Retina (tissue), 1 donor: ENCODE measurements at regions not wholly inside any gene's neighbourhood (a gene's known extent, or its start where the extent isn't known, plus 50 kb on each side); places are given as distances from the start of the nearest gene placed in this dataset.

ENCODE experiments used
- DNase-seq: peaks from one replicate; pipeline ENCODE4 v3.0.0-alpha.2; 2016

- DNase-seq, result no peak
These were observed 120.0 kb downstream of the UQCRFS1 start for GRCh38 chr19:29092712-29093552.

- DNase-seq, result peak; percentile 39
These were observed 122.0 kb downstream of the UQCRFS1 start for GRCh38 chr19:29090783-29091526.

DNA sequence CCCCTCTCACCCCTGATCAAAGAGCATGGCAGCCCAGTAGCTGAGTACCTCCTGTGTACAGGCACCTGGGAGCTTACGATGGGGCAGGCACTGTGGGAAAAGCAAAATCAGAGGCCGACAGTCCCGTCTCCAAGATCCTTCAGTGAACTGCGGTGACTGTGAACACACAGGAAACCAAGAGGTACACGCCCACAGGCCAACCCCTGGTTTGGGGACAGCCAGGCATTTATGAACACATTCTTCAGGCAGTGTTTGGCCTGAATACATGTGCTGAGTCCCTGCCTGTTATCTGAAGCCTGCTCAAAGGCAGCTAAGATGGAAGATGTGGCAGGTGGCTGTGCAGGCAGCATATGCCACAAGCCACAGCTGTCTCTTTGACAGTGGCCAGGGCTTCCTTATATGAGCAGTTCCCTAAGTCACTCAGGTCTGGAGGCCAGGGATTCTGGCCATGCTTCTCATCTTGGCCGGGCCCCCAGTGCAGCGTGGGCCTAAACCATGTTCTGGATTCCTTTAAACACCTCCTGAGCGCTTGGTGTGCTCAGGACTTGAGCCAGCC, 123.6 kb downstream of the UQCRFS1 start:
- DNase-seq, result no peak

DNA sequence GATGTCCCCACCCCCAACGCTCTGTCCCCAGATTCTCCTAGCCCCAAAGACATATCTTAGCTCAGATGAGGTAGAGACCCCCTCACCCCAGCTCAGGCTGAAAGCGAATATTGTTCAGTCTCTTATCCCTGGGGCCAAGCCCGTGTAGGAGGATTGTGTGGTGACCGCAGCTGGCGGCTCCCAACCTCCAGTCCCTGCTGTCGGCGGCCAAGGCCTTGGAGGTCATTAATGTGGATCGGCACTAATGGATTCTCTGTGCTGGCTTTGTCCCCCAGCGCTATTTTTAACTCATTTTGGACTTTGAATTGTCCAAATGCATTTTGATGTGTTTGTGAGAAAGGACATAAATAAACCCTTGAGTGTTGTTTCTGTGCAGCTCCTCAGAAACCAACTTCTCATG, 124.2 kb downstream of the UQCRFS1 start:
- DNase-seq, result no peak

DNA sequence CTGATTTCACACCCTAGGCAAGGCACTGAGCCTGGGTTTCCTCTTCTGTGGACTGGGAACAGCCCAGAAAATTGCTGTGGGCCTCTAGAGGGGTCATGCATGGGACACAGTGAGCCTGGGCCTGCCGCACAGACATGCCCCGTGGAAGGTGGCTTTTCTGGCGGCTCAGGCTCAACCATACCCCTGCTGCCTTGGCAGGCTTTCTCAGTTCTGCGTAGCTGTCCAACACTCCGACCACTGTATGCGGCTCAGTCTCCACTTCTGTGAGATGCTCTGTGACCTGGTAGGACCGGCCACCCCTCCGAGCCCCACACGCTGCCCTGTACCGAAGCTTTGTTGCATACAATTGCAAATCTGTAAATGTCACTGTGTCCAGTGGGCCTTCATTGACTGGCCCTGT, 126.3 kb downstream of the UQCRFS1 start:
- DNase-seq, result no peak

- no peak for DNase-seq
These were observed 126.8 kb downstream of the UQCRFS1 start for GRCh38 chr19:29086182-29086581.

DNA sequence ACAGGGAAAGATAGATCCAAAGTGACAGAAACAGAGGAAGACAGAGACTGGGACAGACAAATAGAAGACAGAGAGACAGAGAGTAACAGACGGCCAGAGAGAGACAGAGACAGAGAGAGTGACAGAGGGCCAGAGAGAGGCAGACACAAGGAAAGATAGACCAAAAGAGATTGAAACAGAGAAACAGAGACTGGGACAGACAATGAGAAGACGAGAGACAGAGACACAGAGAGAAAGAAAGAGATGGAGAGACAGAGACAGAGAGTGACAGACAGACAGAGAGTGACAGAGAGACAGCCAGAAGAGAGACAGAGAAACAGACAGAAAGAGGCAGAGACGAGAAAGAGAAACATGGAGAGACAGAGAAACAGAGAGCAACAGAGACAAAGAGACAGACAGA, 127.3 kb downstream of the UQCRFS1 start:
- DNase-seq, result no peak

GRCh38 chr19:29085206-29085605, 127.7 kb downstream of the UQCRFS1 start:
- no peak for DNase-seq

DNA sequence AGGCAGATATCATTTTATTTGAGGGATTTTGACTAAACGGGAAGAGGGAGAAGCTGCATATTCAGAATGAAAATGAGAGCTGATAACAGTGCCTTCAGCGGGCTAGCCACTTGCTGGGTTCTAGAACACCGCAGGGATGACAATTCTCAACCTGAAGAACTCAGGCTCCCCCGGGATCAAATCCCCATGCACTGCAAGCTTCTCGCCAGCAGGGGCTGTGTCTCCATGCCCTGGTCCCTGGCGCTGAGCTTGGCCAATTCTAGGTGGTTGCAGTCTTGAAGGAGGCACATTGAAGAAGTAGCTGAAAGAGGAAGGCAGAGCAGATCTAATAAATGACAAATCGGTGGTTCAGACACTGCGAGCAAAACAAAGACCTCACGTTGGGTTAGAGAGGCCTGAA, 128.7 kb downstream of the UQCRFS1 start:
- no peak for DNase-seq

GRCh38 chr19:29083863-29084262, 129.1 kb downstream of the UQCRFS1 start:
- DNase-seq, result no peak

DNA sequence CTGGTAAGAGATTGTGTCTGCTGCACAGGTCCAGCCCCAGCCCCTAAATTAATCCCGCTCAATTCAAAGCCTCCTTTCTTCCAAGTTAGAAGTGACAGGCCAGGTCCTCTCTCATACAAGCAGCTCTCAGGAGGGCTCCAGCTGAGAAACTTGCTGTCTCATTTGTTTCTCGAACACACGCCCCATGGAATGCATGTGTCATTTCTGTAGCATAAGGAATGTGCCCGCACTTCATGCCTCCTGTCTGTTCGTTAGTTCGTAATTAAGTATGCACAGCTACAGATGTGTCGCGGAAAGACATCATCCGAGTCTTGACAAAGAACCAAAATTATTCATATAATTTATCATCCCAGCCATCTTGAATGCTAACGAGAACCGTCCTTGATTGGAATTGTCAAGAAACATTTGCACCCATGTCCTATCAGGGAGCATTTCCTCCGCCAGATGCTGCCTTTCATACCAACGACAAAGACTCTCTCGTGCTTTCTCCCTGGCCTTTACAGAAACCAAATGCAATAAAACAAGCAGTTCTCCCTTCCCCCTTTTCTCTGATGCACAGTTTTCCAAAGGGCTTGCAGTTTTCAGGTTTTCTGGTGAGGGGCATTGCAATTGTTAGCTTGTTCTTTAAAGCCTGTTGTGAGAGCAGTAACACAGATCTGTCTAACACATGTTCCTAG, 133.5 kb downstream of the UQCRFS1 start:
- DNase-seq, result no peak

GRCh38 chr19:29076963-29077362, 136.0 kb downstream of the UQCRFS1 start:
- no peak for DNase-seq

GRCh38 chr19:29076161-29076560, 136.8 kb downstream of the UQCRFS1 start:
- DNase-seq, result no peak

DNA sequence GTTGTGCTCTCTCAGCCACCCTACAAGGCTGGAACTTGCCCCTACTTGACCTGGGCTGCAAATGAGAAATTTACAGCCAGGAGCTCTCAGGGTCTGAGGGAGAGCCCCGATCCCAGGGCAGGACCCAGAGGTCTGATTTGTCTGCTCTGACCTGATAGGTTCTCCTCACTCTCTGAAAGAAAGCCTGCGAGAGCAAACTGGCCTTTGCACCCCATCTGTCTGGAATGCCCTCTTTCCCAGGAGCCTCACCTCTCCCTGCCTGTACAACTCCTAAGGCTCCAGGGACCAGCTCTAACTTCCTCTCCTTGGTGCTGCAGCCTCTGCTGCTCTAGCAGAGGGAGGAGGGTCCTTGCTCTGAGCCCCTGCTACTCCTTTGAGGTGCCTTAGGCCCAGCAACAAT, 137.8 kb downstream of the UQCRFS1 start:
- no peak for DNase-seq

DNA sequence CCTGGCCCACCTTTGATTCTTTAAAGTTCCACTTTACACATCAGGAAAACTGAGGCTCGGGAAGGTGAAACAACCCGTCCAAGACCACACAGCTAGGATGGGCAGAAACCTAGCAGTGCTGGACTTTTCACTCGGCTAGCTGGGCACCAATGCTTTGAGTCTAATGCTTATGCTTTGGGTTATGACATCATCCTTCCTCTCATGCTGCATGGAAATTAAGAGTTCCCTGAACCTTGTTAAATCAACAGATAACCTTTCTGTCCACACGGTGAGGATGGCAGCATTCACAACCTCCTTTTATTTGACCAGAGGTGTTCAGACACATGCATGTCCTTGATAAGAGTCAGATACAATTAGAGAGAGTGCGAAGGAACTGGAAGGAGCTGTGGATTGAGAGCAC, 138.4 kb downstream of the UQCRFS1 start:
- DNase-seq, result no peak

DNA sequence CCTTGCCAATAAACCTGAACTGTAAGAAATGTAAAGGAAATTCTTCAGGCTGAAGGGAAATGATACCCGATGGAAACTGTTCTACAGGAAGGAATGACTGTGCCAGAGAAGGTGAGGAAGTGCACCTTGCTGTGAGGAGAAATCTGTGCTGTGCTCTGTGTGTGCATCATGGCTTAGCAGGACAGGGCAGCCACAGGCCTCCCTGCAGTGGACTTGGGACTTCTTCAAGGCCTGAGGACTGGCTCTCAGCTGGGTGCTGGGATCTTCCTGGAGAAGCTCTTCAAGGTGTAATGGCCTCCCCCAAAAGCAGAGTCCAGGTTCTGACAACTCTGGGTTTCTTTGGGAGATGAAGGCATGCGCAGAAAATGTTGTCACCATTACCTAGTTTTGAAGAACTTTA, 145.1 kb downstream of the UQCRFS1 start:
- DNase-seq, result no peak

DNA sequence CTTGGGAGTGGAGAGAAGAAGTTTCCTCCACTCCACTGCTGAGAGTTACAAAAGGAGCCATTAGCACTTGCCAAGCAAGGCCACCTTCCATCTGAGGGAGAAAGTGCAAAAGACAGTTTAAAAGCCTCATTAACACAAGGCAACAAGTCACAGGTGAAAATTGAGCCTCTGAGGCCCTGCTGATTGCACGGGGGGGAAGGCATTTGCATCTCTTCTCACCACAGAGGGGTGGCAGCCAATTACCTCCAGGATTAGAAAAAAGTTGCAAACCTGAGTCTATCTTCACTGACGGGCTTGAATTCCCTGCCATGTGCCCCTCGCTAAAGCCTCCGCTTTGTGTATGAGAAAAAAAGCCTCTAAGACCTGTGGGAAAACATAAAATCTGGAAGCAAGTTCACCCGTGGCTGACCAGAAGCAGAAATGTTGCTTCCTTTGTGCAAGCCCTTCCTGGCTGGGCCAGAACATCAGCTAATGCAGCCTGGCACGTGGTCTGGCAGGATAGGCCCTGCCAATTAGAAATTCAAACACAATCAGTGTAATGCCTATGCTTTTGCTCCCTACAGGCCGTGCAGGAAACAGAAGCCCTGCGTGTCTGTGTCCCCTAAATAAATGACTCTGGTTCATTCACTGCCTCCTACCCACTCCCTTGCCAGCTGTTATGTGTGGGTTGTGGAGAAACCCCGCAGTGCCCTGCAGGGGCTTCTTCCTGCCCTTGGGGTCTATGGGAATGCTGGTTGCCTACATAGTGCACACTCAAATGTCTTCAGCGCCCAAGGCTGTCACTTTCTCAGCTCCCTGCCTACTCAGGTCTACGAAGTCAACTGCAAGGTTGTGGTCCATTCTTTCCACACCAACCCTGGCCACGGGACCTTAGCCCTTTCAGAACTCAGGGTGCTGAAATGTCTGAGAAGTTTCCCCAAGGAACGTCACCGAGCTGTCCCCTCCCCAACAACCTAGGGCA, 150.2 kb downstream of the UQCRFS1 start:
- DNase-seq, result no peak

- no peak for DNase-seq
These were observed 152.1 kb downstream of the UQCRFS1 start for GRCh38 chr19:29060813-29061364.

DNA sequence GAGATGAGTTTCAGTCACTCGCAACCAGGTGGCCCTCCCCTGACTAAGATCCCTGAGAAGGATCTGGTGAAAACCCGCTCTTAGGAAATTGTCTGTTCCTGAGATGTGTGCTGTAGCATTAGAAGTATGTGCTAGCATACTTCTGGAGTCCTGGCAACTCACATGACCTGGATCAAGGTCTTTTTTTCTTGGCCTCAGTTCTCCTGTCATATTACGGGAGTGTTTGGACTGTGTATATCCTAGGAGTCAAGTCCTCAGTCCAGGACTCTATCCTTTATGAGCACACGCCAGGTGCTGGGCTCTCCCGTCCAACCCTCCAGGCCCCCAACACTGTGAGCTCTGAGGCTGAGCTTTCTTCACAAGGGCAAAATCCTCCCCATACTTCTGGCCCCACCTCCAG, 156.4 kb downstream of the UQCRFS1 start:
- no peak for DNase-seq

GRCh38 chr19:29054886-29055675, 157.9 kb downstream of the UQCRFS1 start:
- DNase-seq, result no peak

DNA sequence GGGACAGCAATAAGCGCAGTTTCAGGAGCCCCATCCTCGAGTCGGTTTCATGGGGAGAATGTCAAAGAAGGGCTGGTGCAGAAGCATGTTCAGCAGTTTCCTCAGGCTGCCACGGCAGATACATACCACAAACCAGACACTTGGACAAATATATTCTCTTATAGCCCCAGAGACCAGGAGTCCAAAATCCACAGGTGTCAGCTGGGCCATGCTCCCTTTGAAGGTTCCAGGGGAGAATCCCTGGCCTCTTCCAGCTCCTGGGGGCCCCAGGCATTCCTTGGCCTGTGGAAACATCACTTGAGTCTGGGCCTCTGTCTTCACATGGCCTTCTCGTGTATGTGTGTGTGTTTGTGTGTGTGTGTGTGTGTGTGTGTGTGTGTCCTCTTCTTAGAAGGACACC, 164.1 kb downstream of the UQCRFS1 start:
- no peak for DNase-seq
